Parathyroid adenoma (tissue), 2 donors: ENCODE measurements at regions not wholly inside any gene's neighbourhood (a gene's known extent, or its start where the extent isn't known, plus 50 kb on each side); places are given as distances from the start of the nearest gene placed in this dataset.

Experiments used
- H2AFZ ChIP-seq: fragments of 300-600 bp; sonication (generic); one replicate; pipeline ENCODE4 v1.7.0; 2017; ENCODE audit warnings: antibody characterized with exemption, mild to moderate bottlenecking
- H3K27ac ChIP-seq: fragments of 300-600 bp; sonication (generic); one replicate; pipeline ENCODE4 v1.7.0; 2017
- H3K27me3 ChIP-seq: fragments of 300-600 bp; sonication (generic); one replicate; pipeline ENCODE4 v1.7.0; 2017; ENCODE audit warnings: low read length; ENCODE audit not compliant: control insufficient read depth, insufficient read depth
- H3K36me3 ChIP-seq: fragments of 300-600 bp; sonication (generic); one replicate; pipeline ENCODE4 v1.7.0; 2017; ENCODE audit warnings: low read length; ENCODE audit not compliant: control insufficient read depth, insufficient read depth
- H3K4me1 ChIP-seq: fragments of 300-600 bp; sonication (generic); one replicate; pipeline ENCODE4 v1.7.0; 2017; ENCODE audit warnings: control low read depth
- H3K4me2 ChIP-seq: fragments of 300-600 bp; sonication (generic); one replicate; pipeline ENCODE4 v1.7.0; 2017; ENCODE audit warnings: low read length
- H3K4me3 ChIP-seq: fragments of 300-600 bp; sonication (generic); one replicate; pipeline ENCODE4 v1.7.0; 2017; ENCODE audit warnings: low read depth, low read length
- H3K79me2 ChIP-seq: fragments of 300-600 bp; sonication (generic); one replicate; pipeline ENCODE4 v1.7.0; 2017; ENCODE audit warnings: control low read depth
- H3K9ac ChIP-seq: fragments of 300-600 bp; sonication (generic); one replicate; pipeline ENCODE4 v1.7.0; 2017; ENCODE audit warnings: mild to moderate bottlenecking
- H3K9me3 ChIP-seq: fragments of 300-600 bp; sonication (generic); one replicate; pipeline ENCODE4 v1.7.0; 2017; ENCODE audit warnings: low read length; ENCODE audit not compliant: control insufficient read depth
- CTCF ChIP-seq: fragments of 300-600 bp; sonication (generic); IDR thresholded peaks from one replicate; pipeline ENCODE4 v1.7.0; 2017; ENCODE audit warnings: antibody characterized with exemption, mild to moderate bottlenecking
- donor health status: primary hyperparathyroidism.

- H3K27me3 ChIP-seq = no peaks in the 10 kb centered on the region
- no peak overlapping the region for H3K4me3 ChIP-seq
- no peak overlapping the region for H3K9ac ChIP-seq
- H3K36me3 ChIP-seq = no peaks in the 10 kb centered on the region
- H3K4me2 ChIP-seq = no peak overlapping the region
- H3K4me1 ChIP-seq = no peaks in the 10 kb centered on the region
- no peak overlapping the region for H3K27ac ChIP-seq
- H3K79me2 ChIP-seq = no peaks in the 10 kb centered on the region
- no peaks in the 10 kb centered on the region for H3K9me3 ChIP-seq
- no peak overlapping the region for H2AFZ ChIP-seq
- no peak for TF ChIP-seq CTCF
Observed at GRCh38 chr2:133740500-133740899, 172.2 kb upstream of the NCKAP5 start.

- H3K4me2 ChIP-seq = no peak overlapping the region
- no peaks in the 10 kb centered on the region for H3K79me2 ChIP-seq
- TF ChIP-seq CTCF = no peak
- H2AFZ ChIP-seq = no peak overlapping the region
- H3K27me3 ChIP-seq = no peaks in the 10 kb centered on the region
- no peaks in the 10 kb centered on the region for H3K9me3 ChIP-seq
- H3K27ac ChIP-seq = no peak overlapping the region
- H3K36me3 ChIP-seq = no peaks in the 10 kb centered on the region
- no peaks in the 10 kb centered on the region for H3K4me1 ChIP-seq
- H3K4me3 ChIP-seq = no peak overlapping the region
- H3K9ac ChIP-seq = no peak overlapping the region
Observed at GRCh38 chr2:133748007-133748700, 179.9 kb upstream of the NCKAP5 start.

- Histone ChIP-seq H3K4me2 (no peak overlapping the region), H3K4me1 (no peaks in the 10 kb centered on the region), H3K36me3 (no peaks in the 10 kb centered on the region), H3K9ac (no peak overlapping the region), H3K27ac (no peak overlapping the region), H3K79me2 (no peaks in the 10 kb centered on the region), H2AFZ (no peak overlapping the region), H3K4me3 (no peak overlapping the region), H3K9me3 (no peaks in the 10 kb centered on the region), H3K27me3 (no peaks in the 10 kb centered on the region)
- TF ChIP-seq CTCF = no peak
Observed at GRCh38 chr2:133753665-133754064, 185.4 kb upstream of the NCKAP5 start.

- no peaks in the 10 kb centered on the region for H3K4me1 ChIP-seq
- H3K4me3 ChIP-seq = no peak overlapping the region
- H3K27me3 ChIP-seq = no peaks in the 10 kb centered on the region
- H3K27ac ChIP-seq = no peak overlapping the region
- no peak overlapping the region for H3K4me2 ChIP-seq
- no peak for TF ChIP-seq CTCF
- H3K9me3 ChIP-seq = no peaks in the 10 kb centered on the region
- H3K79me2 ChIP-seq = no peaks in the 10 kb centered on the region
- no peak overlapping the region for H2AFZ ChIP-seq
- no peaks in the 10 kb centered on the region for H3K36me3 ChIP-seq
- no peak overlapping the region for H3K9ac ChIP-seq
Observed at GRCh38 chr2:133755480-133756300, 187.4 kb upstream of the NCKAP5 start.
